Neural progenitor cell (in vitro differentiated cells): ENCODE measurements at regions not wholly inside any gene's neighbourhood (a gene's known extent, or its start where the extent isn't known, plus 50 kb on each side); places are given as distances from the start of the nearest gene placed in this dataset.

ENCODE experiments used
- DNase-seq: peaks from one replicate; pipeline ENCODE4 v3.0.0-alpha.2; 2016; ENCODE audit warnings: low spot score
- H2AFZ ChIP-seq: fragments of 200-600 bp; sonication (generic); replicated peaks from 2 replicates; pipeline ENCODE4 v1.6.1; 2016; ENCODE audit warnings: antibody characterized with exemption
- H3F3A ChIP-seq: fragments of 200-600 bp; sonication (generic); 2 replicates; pipeline ENCODE4 v1.6.1; 2016; ENCODE audit warnings: antibody characterized with exemption, low read depth
- H3K27ac ChIP-seq: fragments of 200-600 bp; sonication (generic); 2 replicates; pipeline ENCODE4 v1.5.1; 2016; ENCODE audit warnings: mild to moderate bottlenecking
- H3K27me3 ChIP-seq: fragments of 200-600 bp; sonication (generic); 2 replicates; pipeline ENCODE4 v1.6.1; 2016; ENCODE audit warnings: mild to moderate bottlenecking, moderate library complexity
- H3K36me3 ChIP-seq: fragments of 200-600 bp; sonication (generic); 2 replicates; pipeline ENCODE4 v1.5.1; 2016
- H3K4me1 ChIP-seq: fragments of 200-600 bp; sonication (generic); 2 replicates; pipeline ENCODE4 v1.6.1; 2016; ENCODE audit warnings: mixed run types
- H3K4me2 ChIP-seq: fragments of 200-600 bp; sonication (generic); 2 replicates; pipeline ENCODE4 v1.6.1; 2016
- H3K4me3 ChIP-seq: fragments of 200-600 bp; sonication (generic); 2 replicates; pipeline ENCODE4 v1.5.1; 2016
- H3K79me2 ChIP-seq: fragments of 200-600 bp; sonication (generic); 2 replicates; pipeline ENCODE4 v1.6.1; 2016; ENCODE audit warnings: low read depth
- H3K9ac ChIP-seq: fragments of 200-600 bp; sonication (generic); 2 replicates; pipeline ENCODE4 v1.6.1; 2016
- H3K9me3 ChIP-seq: fragments of 200-600 bp; sonication (generic); 2 replicates; pipeline ENCODE4 v1.5.1; 2016; ENCODE audit warnings: low read depth
- H4K20me1 ChIP-seq: fragments of 200-600 bp; sonication (generic); 2 replicates; pipeline ENCODE4 v1.6.1; 2016; ENCODE audit warnings: low read depth
- H3K27ac Mint-ChIP-seq: 3 replicates; pipeline ENCODE4 v1.8.0; 2021; ENCODE audit warnings: mixed read lengths
- H3K27me3 Mint-ChIP-seq: 2 replicates; pipeline ENCODE4 v1.8.0; 2022; ENCODE audit warnings: low read depth, mild to moderate bottlenecking, inconsistent platforms, moderate library complexity, mixed read lengths; ENCODE audit not compliant: insufficient read depth
- H3K36me3 Mint-ChIP-seq: 3 replicates; pipeline ENCODE4 v1.8.0; 2021; ENCODE audit warnings: mixed read lengths
- H3K4me1 Mint-ChIP-seq: 3 replicates; pipeline ENCODE4 v1.8.0; 2021; ENCODE audit warnings: mixed read lengths
- H3K4me3 Mint-ChIP-seq: 3 replicates; pipeline ENCODE4 v1.8.0; 2021; ENCODE audit warnings: mild to moderate bottlenecking, moderate library complexity, mixed read lengths
- H3K9me3 Mint-ChIP-seq: 3 replicates; pipeline ENCODE4 v1.8.0; 2020; ENCODE audit warnings: mixed read lengths
- EZH2 ChIP-seq: fragments of 200-600 bp; sonication (generic); IDR thresholded peaks from 2 replicates; pipeline ENCODE4 v1.6.1; 2017; ENCODE audit warnings: antibody characterized with exemption, mild to moderate bottlenecking, moderate library complexity
- EZH2phosphoT487 ChIP-seq: fragments of 200-600 bp; sonication (generic); IDR thresholded peaks from 2 replicates; pipeline ENCODE4 v1.6.1; 2017; ENCODE audit warnings: antibody characterized with exemption
- TF ChIP-seq, protein P1 (sequence below): fragments of 200-600 bp; sonication (generic); IDR thresholded peaks from 2 replicates; pipeline ENCODE4 v1.5.1; 2017; ENCODE audit warnings: antibody characterized with exemption, mild to moderate bottlenecking

- no peak overlapping the region for H3K9ac ChIP-seq
- Mint-ChIP-seq H3K36me3 (no peaks in the 10 kb centered on the region), H3K9me3 (no peaks in the 10 kb centered on the region), H3K27ac (no peak overlapping the region), H3K4me3 (no peak overlapping the region), H3K4me1 (no peaks in the 10 kb centered on the region), H3K27me3 (no peaks in the 10 kb centered on the region)
- no peaks in the 10 kb centered on the region for H3K4me1 ChIP-seq
- H4K20me1 ChIP-seq, result no peaks in the 10 kb centered on the region
- no peak overlapping the region for H3K4me2 ChIP-seq
- no peaks in the 10 kb centered on the region for H3F3A ChIP-seq
- H3K27me3 ChIP-seq, result no peaks in the 10 kb centered on the region
- no peaks in the 10 kb centered on the region for H3K36me3 ChIP-seq
- DNase-seq, result no peak
- TF ChIP-seq EZH2, result no peak
- TF ChIP-seq, protein P1, sequence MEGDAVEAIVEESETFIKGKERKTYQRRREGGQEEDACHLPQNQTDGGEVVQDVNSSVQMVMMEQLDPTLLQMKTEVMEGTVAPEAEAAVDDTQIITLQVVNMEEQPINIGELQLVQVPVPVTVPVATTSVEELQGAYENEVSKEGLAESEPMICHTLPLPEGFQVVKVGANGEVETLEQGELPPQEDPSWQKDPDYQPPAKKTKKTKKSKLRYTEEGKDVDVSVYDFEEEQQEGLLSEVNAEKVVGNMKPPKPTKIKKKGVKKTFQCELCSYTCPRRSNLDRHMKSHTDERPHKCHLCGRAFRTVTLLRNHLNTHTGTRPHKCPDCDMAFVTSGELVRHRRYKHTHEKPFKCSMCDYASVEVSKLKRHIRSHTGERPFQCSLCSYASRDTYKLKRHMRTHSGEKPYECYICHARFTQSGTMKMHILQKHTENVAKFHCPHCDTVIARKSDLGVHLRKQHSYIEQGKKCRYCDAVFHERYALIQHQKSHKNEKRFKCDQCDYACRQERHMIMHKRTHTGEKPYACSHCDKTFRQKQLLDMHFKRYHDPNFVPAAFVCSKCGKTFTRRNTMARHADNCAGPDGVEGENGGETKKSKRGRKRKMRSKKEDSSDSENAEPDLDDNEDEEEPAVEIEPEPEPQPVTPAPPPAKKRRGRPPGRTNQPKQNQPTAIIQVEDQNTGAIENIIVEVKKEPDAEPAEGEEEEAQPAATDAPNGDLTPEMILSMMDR, result no peak
- no peak for TF ChIP-seq EZH2phosphoT487
- H3K4me3 ChIP-seq, result no peak overlapping the region
- no peak overlapping the region for H3K27ac ChIP-seq
- H2AFZ ChIP-seq, result no peak overlapping the region
- H3K9me3 ChIP-seq, result no peaks in the 10 kb centered on the region
- H3K79me2 ChIP-seq, result no peaks in the 10 kb centered on the region
Measured at GRCh38 chr11:25547292-25547691, 784.6 kb upstream of the ANO3 start.

DNA sequence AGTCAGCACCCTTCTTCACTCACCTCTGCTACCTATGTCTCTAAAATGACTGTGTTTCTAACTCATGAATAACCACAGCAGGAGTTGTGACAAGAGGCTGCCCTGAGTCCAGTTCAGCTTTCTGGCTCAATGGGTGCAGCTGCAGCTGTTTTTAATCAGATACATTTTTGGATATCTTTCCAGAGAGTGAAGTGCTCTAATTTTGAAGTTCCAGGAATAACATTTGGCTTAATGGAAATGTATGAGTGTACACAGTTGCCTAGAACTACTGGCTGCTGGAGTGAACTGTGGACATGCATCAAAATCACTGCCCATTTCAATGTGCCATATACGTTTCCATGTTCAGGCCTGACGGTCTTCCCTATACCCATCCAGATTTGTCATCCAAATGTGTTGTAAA, 769.5 kb upstream of the ANO3 start:
- no peak overlapping the region for H3K27ac Mint-ChIP-seq
- H3K36me3 ChIP-seq, result no peaks in the 10 kb centered on the region
- H3K4me1 Mint-ChIP-seq, result no peaks in the 10 kb centered on the region
- H3K36me3 Mint-ChIP-seq, result no peaks in the 10 kb centered on the region
- no peaks in the 10 kb centered on the region for H3K4me1 ChIP-seq
- no peak overlapping the region for H3K4me2 ChIP-seq
- no peaks in the 10 kb centered on the region for H4K20me1 ChIP-seq
- no peak overlapping the region for H3K4me3 ChIP-seq
- no peak for DNase-seq
- H3K9me3 Mint-ChIP-seq, result no peaks in the 10 kb centered on the region
- H3K27me3 ChIP-seq, result no peaks in the 10 kb centered on the region
- H3K4me3 Mint-ChIP-seq, result no peak overlapping the region
- TF ChIP-seq, protein P1, result no peak
- TF ChIP-seq EZH2 (no peak), EZH2phosphoT487 (no peak)
- no peak overlapping the region for H3K9ac ChIP-seq
- peak overlapping the region; percentile 28 for H2AFZ ChIP-seq
- no peaks in the 10 kb centered on the region for H3K79me2 ChIP-seq
- H3F3A ChIP-seq, result no peaks in the 10 kb centered on the region
- H3K27me3 Mint-ChIP-seq, result no peaks in the 10 kb centered on the region
- no peaks in the 10 kb centered on the region for H3K9me3 ChIP-seq
- no peak overlapping the region for H3K27ac ChIP-seq

GRCh38 chr11:25565846-25566245, 766.1 kb upstream of the ANO3 start:
- Histone ChIP-seq H3F3A (no peaks in the 10 kb centered on the region), H3K4me3 (no peak overlapping the region), H3K79me2 (no peaks in the 10 kb centered on the region), H3K9ac (no peak overlapping the region), H2AFZ (no peak overlapping the region), H3K27ac (no peak overlapping the region), H3K4me2 (no peak overlapping the region), H4K20me1 (no peaks in the 10 kb centered on the region), H3K27me3 (no peaks in the 10 kb centered on the region), H3K9me3 (no peaks in the 10 kb centered on the region), H3K4me1 (no peaks in the 10 kb centered on the region), H3K36me3 (no peaks in the 10 kb centered on the region)
- TF ChIP-seq EZH2phosphoT487, result no peak
- TF ChIP-seq EZH2, result no peak
- TF ChIP-seq, protein P1, result no peak
- Mint-ChIP-seq H3K27me3 (no peaks in the 10 kb centered on the region), H3K27ac (no peak overlapping the region), H3K9me3 (no peaks in the 10 kb centered on the region), H3K36me3 (no peaks in the 10 kb centered on the region), H3K4me3 (no peak overlapping the region), H3K4me1 (no peaks in the 10 kb centered on the region)
- DNase-seq, result no peak
